HG03520 (cell line): ENCODE measurements at regions not wholly inside any gene's neighbourhood (a gene's known extent, or its start where the extent isn't known, plus 50 kb on each side); places are given as distances from the start of the nearest gene placed in this dataset.

Experiments
- ATAC-seq: cut with Tn5 transposase; IDR thresholded peaks from one replicate; pipeline ENCODE4 v1.9.1; 2021; ENCODE audit warnings: mild to moderate bottlenecking, moderate library complexity; ENCODE audit not compliant: unreplicated experiment

DNA sequence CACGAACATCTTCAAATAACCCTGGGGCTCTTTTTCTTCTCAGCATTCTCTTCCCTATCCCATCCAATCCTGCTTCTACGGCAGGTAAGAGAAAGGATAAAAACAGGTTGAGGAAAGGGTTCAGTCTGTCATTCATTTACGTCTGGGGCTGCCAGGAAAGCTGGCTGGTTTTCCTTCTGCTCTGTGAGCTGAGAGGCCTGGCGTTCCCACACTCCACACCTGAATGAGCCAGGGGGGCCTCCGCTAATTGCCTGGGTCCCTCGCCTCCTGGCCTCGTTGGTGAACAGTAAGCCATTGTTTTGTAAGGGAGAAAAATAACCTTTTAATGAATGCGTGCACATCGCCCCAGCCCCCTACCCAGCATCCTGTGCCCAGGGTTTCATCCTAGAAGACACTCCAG lies 70.8 kb upstream of the SIM2 start:
- no peak for ATAC-seq

DNA sequence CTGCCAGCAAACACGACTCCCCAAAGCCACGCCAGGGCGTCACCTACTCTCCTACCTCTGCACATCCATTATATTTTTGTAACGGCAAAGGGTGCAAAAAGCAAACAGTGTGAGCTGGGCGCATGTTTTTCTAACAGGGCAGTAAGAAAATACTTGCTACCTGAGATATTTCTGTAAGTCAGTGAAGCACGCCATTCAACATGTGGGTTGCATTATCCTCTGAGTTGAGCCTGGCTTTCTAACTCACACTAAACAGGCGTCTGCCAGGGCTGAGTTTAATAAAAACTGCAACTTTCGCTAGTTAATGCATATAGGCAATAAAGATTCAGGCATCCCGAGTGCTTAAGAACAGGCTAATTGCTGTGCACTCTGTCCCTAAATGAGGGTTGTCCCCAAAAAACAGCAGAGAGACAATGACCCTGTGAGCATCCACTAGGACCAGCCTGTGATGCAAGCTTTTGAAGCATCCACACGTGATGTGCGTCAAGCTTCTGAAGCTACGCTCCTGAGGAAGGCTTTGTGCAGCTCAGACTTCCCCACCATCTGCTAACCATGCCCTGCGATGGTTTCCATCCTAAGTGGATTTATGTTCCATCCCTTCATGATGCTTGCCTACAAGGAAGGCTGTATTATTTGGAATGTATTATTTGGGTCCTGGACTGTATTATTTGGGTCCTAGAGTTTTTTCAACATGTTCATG lies 70.0 kb upstream of the SIM2 start:
- no peak for ATAC-seq

DNA sequence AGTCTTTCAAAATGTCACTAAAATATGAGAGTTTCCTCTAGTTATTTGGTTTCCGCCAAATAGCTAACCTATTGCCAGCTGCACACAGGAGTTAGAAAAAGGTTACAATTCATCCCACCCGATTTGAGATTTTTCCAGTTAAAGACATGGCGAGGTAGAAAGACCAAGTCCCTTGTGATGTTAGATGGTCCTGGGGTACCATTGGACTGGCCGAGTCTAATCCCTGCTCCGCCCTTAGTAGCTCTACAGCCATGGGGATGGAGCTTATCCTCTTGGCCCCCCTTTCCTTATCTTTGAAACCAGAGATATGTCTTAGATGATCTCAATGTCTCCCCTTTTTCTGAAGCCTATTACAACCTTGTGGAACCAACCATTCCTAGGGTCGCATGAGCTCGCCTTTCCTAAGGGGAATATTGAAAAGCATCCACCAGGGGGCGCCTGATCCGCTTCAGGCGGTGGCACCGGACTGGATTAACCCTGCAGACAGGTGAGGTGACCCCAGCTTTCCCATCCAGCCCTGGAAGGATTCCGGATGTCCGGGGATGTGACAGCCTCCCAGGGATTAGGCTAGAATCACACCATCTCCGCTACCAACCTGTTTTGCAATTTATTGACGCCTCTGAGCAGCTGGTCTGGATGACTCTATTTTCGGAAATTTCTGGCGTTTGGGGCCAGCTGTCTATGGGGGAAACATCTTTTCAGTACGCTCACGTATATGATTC lies 68.3 kb upstream of the SIM2 start:
- ATAC-seq = no peak

DNA sequence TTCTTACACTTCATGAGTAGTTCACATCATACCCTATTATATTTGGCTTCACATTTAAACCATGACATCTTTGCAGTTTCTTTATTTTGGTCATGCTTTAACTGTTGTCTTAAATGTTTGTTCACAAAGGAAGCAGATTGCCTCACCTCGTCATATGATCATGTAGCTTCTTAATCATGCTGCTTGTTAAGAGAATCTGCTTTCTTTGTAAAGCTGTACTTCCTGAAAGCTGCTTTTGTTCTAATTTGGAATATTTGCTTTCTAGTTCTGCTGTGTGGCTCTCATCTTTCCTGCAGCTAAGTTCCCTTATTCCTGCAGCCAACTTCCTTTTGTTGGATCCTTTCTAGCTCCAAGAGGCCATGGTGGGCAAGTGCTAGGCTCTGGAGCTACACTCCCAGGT lies 62.9 kb upstream of the SIM2 start:
- ATAC-seq = no peak

DNA sequence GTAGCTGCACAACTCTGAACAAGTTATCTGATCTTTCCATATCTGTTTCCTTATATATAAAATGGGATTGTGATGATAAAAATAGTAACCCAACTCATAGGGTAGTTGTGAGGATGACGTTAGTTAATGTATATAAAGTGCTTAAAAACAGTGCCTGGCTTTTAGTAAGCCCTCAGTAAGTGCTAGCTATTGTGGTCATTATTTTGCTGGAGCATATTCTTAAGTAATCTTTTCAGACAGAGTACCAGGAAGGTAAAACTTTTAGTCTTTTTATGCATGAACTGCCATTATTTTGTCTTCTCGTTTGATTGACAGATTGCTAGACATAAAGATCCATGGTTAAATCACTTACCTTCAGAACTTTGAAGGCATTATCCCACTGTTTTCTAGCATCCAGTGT lies 62.5 kb upstream of the SIM2 start:
- no peak for ATAC-seq

DNA sequence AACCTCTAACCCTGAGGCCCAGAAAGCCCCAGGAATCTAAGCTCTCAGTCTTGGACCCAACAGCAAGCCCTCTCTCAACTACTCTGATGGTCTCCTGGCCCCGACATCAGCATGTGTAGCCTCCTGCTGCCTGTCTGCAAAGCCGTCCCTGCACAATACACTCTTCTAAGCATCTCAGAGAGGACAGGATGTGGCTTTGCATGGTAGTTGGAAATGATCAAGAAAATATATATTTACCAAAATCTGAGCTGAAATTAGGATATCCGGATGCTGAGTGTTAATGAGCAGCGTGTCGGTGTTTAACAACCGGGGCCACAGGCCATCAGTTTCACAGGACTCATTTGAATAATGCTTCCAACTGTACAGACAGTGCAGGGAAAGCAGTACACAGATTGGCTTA lies 59.1 kb upstream of the SIM2 start:
- ATAC-seq = no peak

DNA sequence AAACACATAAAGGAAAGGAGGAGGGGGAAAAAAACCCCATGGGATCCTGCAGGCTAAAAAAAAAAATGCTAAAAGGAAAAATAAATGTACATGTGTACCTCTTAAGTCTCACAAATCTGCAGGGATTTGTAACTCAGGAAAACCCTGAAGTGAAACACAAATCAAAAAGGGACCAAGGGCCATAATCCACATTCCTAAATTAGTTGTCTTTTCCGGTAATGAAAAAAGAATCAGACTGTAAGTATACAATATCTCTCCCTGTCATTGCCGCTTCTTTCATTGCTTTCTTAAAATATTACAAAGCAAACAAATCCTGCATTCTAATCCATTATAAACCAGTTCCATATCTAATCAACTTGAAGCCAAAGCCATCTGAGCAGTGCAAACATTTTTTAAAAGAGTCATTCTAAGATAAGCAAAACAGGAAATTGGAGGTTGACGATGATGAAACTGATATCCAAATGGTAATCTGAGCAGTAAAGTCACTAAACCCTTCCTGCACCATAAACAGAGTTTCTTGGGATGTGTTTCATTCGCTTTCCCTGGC lies 58.7 kb upstream of the SIM2 start:
- no peak for ATAC-seq

DNA sequence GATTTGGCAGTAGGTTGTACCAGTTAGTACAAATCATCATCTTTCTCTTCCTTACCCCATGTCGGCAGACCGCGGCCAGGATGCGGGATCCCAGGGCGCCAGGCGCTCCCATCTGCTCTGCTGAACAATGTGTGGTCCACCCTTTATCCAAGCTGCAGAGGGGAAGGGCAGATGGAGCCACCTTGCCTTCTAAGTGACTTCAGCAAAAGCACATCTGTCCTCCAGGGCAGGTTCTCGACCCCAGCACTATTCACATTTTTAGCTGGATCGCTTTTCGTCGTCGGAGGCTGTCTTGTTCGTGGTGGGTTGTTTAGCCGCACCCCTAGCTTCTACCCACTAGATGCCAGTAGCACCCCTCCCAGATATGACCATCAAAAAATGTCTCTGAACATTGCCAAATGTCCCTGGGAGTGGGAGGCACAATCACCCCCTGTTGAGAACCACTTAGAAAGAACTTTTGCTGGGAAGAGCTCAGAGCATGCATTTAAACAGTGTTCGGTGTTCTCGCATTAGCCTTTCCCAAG lies 58.1 kb upstream of the SIM2 start:
- no peak for ATAC-seq

DNA sequence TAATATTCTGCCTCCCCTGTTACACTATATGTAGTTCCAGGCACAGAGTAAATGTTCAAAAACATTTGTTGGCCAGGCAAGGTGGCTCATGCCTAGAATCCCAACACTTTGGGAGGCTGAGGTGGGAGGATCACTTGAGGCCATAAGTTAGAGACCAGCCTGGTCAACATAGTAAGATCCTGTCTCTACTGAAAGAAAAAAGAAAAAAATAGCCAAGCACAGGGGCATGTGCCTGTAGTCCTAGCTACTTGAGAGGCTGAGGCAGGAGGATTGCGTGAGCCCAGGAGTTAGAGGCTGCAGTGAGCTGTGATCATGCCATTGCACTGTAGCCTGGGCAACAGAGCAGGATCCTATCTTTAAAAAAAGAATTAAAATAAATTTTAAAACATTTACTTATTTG lies 57.6 kb upstream of the SIM2 start:
- no peak for ATAC-seq

DNA sequence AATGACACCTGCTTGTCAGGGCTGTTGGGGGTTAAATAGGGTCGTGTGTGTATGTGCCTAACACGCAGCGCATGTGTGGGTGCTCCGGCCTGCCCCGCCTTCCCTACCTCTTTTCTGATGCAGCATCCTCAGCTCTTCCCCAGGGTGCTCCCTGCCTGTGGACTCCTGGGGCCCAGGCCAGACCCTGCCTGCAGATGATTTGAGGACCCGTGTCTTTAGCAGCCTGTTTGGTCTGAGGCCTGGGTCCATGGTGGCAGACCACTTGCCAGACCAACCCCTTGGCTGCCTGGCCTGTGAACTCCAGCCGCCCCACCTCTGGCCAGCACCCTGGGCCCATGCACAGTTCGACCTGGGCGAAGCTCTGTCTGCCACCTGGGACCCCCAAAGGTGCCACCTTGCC lies 57.0 kb upstream of the SIM2 start:
- no peak for ATAC-seq

DNA sequence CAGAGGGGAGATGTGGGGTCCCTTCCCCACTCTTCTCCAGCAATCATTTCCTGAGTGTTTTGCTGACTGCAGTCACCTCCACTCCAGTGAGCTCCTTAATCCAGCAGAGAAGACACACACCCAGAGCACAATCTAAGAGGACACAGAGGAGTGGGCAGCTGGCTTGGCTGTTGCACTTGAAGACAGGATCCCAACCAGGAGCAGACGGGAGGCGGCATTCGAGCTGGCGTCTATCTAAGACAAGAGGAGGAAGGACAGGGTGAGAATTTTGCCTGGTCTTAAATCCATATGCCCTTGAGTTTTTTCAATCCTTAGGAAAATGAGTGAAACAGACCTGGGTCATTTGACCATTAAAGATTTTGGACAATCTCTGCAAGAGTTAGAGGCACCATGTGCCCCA lies 56.1 kb upstream of the SIM2 start:
- no peak for ATAC-seq

DNA sequence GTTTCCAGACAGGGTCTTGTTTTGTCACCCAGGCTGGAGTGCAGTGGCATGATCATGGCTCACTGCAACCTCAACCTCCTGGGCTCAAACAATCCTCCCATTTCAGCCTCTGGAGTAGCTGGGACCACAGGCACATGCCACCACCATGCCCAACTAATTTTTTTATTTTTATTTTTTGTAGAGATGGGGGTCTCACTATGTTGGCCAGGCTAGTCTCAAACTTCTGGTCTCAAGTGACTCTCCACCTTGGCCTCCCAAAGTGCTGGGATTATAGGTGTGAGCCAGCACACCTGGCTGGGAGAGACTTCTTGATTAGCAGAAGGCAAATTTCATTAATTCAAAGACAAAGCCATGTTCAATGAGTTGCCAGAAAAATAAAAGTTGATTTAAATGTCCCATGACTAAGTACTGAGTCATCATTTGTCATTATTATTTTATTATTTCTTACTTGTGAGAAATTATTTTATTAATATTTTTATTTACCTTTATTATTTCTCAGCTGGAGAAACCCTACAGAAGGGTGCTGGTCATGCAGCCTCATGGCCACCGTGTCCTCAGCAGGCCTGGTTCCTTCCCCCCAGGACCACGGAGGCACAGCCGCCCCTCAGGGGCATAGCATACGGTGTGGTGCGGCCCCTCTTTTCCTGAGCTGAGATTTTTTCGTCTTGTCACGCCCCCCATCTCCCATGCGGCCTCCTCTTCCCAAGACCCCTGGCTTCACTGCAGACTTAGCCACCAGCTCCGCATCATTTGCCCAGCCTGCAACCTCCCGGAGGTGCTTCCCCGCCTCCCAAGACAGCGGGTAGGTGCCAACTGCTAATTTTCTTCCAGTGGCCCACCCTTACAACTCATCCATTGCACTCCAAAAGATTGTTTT lies 55.3 kb upstream of the SIM2 start:
- ATAC-seq = no peak

DNA sequence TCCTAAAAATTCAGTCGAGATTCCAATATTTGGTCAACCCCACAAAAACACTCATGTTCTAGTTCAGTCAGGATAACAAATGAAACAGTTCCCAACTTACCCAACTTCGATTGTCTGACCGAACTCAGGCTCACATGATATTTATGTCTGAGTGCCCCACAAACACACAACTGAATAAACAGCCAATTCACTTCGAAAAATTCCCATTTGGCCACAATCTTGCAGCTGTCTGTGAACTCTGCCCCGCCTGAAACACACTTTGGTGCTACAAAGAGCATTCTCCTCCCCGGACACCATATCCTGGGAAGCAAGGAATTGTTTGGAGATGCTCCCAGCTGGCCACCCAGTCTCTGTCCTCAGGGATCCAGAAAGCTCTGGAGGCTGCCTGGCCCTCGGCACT lies 52.9 kb upstream of the SIM2 start:
- no peak for ATAC-seq

DNA sequence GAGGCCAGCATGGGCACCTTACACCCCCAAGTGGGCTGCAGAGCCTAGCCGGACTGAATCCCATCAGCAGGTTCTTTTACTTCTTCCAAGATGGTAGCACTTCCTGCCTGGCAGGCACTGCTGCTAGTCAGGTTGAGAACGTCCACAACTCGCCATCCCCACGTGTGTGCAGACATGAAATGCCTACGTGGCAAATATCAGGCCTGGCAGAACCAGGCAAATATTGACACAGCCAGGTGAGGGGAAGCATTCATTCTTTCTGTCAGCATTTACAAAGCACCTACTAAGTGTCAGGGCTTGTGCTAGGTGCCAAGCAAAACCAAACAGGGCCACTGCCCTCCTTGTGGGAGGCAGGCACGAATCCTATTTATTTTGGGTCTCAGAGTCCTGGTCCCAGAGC lies 52.3 kb upstream of the SIM2 start:
- ATAC-seq = no peak

DNA sequence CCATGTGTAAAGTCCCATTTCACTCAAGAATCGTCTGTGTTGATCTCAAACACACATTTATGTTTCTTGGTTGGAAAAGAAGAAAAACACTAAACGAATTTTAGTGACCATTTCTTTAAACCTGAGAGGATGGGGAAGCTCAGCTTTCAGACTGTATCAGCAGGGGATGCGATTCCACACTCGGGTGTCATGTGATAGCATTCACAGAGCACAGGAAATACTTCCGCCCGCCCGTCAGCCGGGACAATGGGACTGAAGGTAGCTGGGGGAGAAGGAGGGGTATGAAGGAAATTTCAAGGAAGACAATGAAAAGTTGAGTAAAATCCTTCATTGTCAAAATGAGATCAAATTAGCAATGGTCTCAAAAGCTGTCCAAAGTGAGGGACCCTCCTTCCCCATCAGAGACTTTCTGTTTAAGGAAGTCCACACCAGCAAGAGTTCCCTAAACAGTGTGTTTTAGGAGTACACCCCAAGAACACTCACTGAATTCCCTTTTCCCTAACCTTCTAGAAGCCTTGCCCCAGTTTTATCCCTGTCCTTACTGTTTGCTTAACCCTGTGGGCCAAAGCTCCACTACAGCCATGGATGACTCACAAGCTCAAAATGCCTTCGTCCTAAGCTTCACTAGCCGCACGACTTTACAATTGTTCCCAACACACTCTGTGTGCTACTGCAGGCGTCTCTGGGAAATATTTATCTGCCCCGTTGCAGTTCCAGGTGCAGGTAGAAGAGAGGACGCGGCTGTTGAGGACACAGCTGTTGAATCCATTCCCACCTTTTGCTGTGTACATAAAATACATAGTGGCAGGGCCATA lies 51.4 kb upstream of the SIM2 start:
- ATAC-seq = no peak
